PFSK-1 (cell line): ENCODE measurements at regions not wholly inside any gene's neighbourhood (a gene's known extent, or its start where the extent isn't known, plus 50 kb on each side); places are given as distances from the start of the nearest gene placed in this dataset.

Experiments used
- POLR2AphosphoS5 ChIP-seq: IDR thresholded peaks from 2 replicates; pipeline ENCODE4 v1.6.1; 2012; ENCODE audit warnings: low read depth, mild to moderate bottlenecking, control low read depth, low read length, moderate library complexity
- SIN3A ChIP-seq: IDR thresholded peaks from 2 replicates; pipeline ENCODE4 v1.6.1; 2012; ENCODE audit warnings: mild to moderate bottlenecking, low read length, moderate library complexity, borderline replicate concordance; ENCODE audit not compliant: insufficient read depth
- TAF1 ChIP-seq: IDR thresholded peaks from 2 replicates; pipeline ENCODE4 v1.6.1; 2012; ENCODE audit warnings: low read length, control low read depth, borderline replicate concordance; ENCODE audit not compliant: insufficient read depth
- TF ChIP-seq, protein P1 (sequence below), 2 experiments: IDR thresholded peaks; 2 replicates each; pipeline versions ENCODE4 v1.6.1 to v1.8.0; 2011 to 2012; ENCODE audit warnings: low read depth in 2 of 2, low read length in 2 of 2, control low read depth in 1 of 2, inconsistent platforms in 1 of 2, mild to moderate bottlenecking in 1 of 2, moderate library complexity in 1 of 2; ENCODE audit not compliant: insufficient read depth in 1 of 2

DNA sequence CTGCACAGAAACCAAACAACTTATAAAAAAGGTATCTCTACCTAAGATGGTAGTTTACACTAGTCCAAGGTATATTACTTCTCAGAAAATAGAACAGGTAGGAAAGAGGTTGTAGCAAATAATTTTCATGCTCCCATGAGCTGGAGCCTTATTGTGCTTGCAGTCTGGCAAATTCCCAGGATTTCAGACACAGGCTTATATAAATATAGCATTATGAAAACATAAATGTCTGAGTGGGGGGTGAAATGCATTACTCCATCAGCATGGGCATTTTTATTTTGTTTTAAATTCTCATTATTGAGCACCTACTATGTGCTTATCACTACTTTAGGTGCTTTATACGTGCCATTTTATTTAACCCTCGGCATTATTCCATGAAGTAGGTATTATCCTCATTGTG lies 83.0 kb upstream of the PHYHIPL start:
- TF ChIP-seq SIN3A (no peak), TAF1 (no peak), POLR2AphosphoS5 (no peak)
- TF ChIP-seq, protein P1, sequence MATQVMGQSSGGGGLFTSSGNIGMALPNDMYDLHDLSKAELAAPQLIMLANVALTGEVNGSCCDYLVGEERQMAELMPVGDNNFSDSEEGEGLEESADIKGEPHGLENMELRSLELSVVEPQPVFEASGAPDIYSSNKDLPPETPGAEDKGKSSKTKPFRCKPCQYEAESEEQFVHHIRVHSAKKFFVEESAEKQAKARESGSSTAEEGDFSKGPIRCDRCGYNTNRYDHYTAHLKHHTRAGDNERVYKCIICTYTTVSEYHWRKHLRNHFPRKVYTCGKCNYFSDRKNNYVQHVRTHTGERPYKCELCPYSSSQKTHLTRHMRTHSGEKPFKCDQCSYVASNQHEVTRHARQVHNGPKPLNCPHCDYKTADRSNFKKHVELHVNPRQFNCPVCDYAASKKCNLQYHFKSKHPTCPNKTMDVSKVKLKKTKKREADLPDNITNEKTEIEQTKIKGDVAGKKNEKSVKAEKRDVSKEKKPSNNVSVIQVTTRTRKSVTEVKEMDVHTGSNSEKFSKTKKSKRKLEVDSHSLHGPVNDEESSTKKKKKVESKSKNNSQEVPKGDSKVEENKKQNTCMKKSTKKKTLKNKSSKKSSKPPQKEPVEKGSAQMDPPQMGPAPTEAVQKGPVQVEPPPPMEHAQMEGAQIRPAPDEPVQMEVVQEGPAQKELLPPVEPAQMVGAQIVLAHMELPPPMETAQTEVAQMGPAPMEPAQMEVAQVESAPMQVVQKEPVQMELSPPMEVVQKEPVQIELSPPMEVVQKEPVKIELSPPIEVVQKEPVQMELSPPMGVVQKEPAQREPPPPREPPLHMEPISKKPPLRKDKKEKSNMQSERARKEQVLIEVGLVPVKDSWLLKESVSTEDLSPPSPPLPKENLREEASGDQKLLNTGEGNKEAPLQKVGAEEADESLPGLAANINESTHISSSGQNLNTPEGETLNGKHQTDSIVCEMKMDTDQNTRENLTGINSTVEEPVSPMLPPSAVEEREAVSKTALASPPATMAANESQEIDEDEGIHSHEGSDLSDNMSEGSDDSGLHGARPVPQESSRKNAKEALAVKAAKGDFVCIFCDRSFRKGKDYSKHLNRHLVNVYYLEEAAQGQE (IDR thresholded peaks at IDR 0.05; ENCODE audit: insufficient read depth in 1 of 2, low read depth in 2 of 2, low read length in 2 of 2): no peak
